ENCODE measurements at regions not wholly inside any gene's neighbourhood (a gene's known extent, or its start where the extent isn't known, plus 50 kb on each side); places are given as distances from the start of the nearest gene placed in this dataset.

DNA sequence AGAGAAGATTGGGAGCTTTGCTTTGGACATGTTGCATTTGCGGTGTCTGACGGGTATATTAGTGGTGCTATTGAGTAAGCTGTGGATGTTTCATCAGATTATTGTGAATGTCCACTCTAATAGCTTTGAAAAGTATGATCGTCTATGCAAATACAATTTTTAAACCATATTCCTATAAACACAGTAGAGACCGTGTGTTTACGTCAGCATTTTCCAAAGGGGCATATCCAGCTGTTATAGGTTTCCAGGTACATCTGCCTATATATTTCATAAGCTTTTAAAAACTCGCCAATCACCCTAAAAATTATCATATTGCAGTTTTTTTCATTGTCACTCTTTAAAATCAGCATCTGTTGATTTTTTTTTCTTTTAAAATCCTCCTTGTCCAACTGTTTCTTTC, 91.7 kb downstream of the NKX2-1 start:
- H3K9ac ChIP-seq (ENCODE audit: extremely low read depth, insufficient read length, low read length) = no peak overlapping the region

More for the DNA sequence above, 91.7 kb downstream of the NKX2-1 start:
- no peak overlapping the region for H3K23ac ChIP-seq (ENCODE audit: insufficient read length, low read depth, low read length)
- no peak overlapping the region for H3K4me2 ChIP-seq (ENCODE audit: insufficient read depth, insufficient read length, low read length)
- WGBS (ENCODE audit: extremely low coverage, insufficient read length, low lambda C conversion rate) = 100% methylated on average over 1 of the region's 6 CpGs
- no peaks in the 10 kb centered on the region for H3K9me3 Mint-ChIP-seq
- no peak overlapping the region for H2BK5ac ChIP-seq (ENCODE audit: insufficient read length, low read length)
- H3K18ac ChIP-seq (ENCODE audit: insufficient read length, low read depth, low read length) = no peak overlapping the region
- H4K5ac ChIP-seq (ENCODE audit: insufficient read length, low read depth, low read length) = no peak overlapping the region
- no peak overlapping the region for H2BK120ac ChIP-seq (ENCODE audit: low read depth, low read length, poor library complexity, severe bottlenecking)
- no peaks in the 10 kb centered on the region for H3K27me3 ChIP-seq (ENCODE audit: insufficient read depth, low read length)
- H3K4me1 ChIP-seq (ENCODE audit: insufficient read depth, low read length) = peaks cover 6% of the 10 kb centered on the region; the same call in 1 of the 2 replicates
- no peak overlapping the region for H2AK5ac ChIP-seq (ENCODE audit: insufficient read length, low read length)
- no peaks in the 10 kb centered on the region for H3K36me3 Mint-ChIP-seq (ENCODE audit: insufficient read depth in 1 of 3, low read depth in 3 of 3)
- H2AFZ ChIP-seq (ENCODE audit: low read length) = no peak overlapping the region
- no peak overlapping the region for H2BK20ac ChIP-seq (ENCODE audit: low read depth, low read length, poor library complexity, severe bottlenecking)
- no peak for DNase-seq
- no peak overlapping the region for H3T11ph ChIP-seq (ENCODE audit: low read length)
- H3K56ac ChIP-seq (ENCODE audit: insufficient read length, low read depth, low read length) = no peak overlapping the region
- no peaks in the 10 kb centered on the region for H3K9me3 ChIP-seq (ENCODE audit: control insufficient read depth, low read depth, low read length)
- no peaks in the 10 kb centered on the region; the same call in 1 of the 2 replicates for H3K27me3 Mint-ChIP-seq (ENCODE audit: low read depth)
- no peak overlapping the region for H4K8ac ChIP-seq (replicated peaks; ENCODE audit: insufficient read length, low read depth, low read length)
- H4K20me1 ChIP-seq (ENCODE audit: control insufficient read depth, insufficient read depth, insufficient read length) = no peaks in the 10 kb centered on the region
- no peak overlapping the region for H2BK15ac ChIP-seq (ENCODE audit: low read depth, low read length)
- H3K4me1 Mint-ChIP-seq = peaks cover 10 to 16% of the 10 kb centered on the region in 2 experiments
- no peaks in the 10 kb centered on the region for H3K23me2 ChIP-seq (ENCODE audit: insufficient read length, low read depth, low read length, poor library complexity, severe bottlenecking)
- H3K4ac ChIP-seq (ENCODE audit: low read depth, low read length) = no peak overlapping the region
- no peaks in the 10 kb centered on the region for H3K79me1 ChIP-seq (ENCODE audit: insufficient read depth, low read depth, low read length, poor library complexity, severe bottlenecking)
- no peak overlapping the region for H3K4me3 Mint-ChIP-seq
- H3K79me2 ChIP-seq (ENCODE audit: insufficient read depth, low read length) = no peaks in the 10 kb centered on the region
- H2BK12ac ChIP-seq (ENCODE audit: insufficient read length, low read depth, low read length) = no peak overlapping the region
- no peak overlapping the region for H3K14ac ChIP-seq (ENCODE audit: insufficient read depth, low read length)
- no peak for TF ChIP-seq CTCF (conservative IDR thresholded peaks at IDR 0.05)
- no peak overlapping the region for H3K27ac Mint-ChIP-seq
- no peak overlapping the region for H3K27ac ChIP-seq (ENCODE audit: insufficient read length, low read depth, low read length)
- no peak overlapping the region for H4K91ac ChIP-seq (ENCODE audit: insufficient read length, low read depth, low read length)
